ENCODE measurements at regions not wholly inside any gene's neighbourhood (a gene's known extent, or its start where the extent isn't known, plus 50 kb on each side); places are given as distances from the start of the nearest gene placed in this dataset.

DNA sequence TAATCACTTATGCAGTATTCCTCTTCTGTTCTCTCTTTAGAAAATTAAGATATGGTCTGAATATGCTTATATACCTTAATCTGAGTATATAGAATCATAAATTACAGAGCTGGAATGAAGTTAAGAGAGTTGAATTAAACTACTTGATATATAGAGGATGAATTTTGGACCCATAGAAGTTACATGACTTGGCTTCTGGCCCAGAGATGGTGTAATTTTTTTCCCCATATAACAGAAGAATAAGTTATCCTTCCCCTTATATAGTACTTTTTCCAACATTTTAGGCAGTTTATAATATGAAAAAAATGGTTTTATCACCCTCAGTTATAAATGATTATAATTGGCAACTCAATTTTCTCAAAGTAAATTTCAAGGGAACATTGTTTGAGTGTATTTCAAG is 616.3 kb downstream of the TBC1D4 start:
- TF ChIP-seq POLR2AphosphoS5 (IDR thresholded peaks at IDR 0.05) (no peak), EP300 (IDR thresholded peaks at IDR 0.05) (no peak), POLR2A (IDR thresholded peaks at IDR 0.05) (no peak)
- TF ChIP-seq, protein P1, sequence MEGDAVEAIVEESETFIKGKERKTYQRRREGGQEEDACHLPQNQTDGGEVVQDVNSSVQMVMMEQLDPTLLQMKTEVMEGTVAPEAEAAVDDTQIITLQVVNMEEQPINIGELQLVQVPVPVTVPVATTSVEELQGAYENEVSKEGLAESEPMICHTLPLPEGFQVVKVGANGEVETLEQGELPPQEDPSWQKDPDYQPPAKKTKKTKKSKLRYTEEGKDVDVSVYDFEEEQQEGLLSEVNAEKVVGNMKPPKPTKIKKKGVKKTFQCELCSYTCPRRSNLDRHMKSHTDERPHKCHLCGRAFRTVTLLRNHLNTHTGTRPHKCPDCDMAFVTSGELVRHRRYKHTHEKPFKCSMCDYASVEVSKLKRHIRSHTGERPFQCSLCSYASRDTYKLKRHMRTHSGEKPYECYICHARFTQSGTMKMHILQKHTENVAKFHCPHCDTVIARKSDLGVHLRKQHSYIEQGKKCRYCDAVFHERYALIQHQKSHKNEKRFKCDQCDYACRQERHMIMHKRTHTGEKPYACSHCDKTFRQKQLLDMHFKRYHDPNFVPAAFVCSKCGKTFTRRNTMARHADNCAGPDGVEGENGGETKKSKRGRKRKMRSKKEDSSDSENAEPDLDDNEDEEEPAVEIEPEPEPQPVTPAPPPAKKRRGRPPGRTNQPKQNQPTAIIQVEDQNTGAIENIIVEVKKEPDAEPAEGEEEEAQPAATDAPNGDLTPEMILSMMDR (IDR thresholded peaks at IDR 0.05): no peak

All from gastroesophageal sphincter (tissue), 3 donors.